Thoracic aorta (tissue), 2 donors: ENCODE measurements at regions not wholly inside any gene's neighbourhood (a gene's known extent, or its start where the extent isn't known, plus 50 kb on each side); places are given as distances from the start of the nearest gene placed in this dataset.

Experiments
- ATAC-seq: fragments of 150-250 bp; one replicate; pipeline ENCODE4 v1.8.0; 2017; ENCODE audit warnings: low read depth; ENCODE audit not compliant: insufficient number of reproducible peaks, low FRiP score
- DNase-seq: peaks from one replicate; pipeline ENCODE4 v3.0.0-alpha.2; 2020; ENCODE audit warnings: low spot score
- H3K27ac ChIP-seq, 2 donors: fragments of 200-600 bp; sonication (generic); 1 replicate in 1 of 2; 2 replicates in 1 of 2; pipeline ENCODE4 v1.5.1; 2016; ENCODE audit warnings: mild to moderate bottlenecking in 2 of 2, moderate library complexity in 2 of 2
- H3K27me3 ChIP-seq: fragments of 200-600 bp; sonication (generic); replicated peaks from 2 replicates; pipeline ENCODE4 v1.6.0; 2016; ENCODE audit warnings: mild to moderate bottlenecking; ENCODE audit not compliant: insufficient read depth
- H3K36me3 ChIP-seq: fragments of 200-600 bp; sonication (generic); one replicate; pipeline ENCODE4 v1.5.1; 2016
- H3K4me1 ChIP-seq, 2 donors: fragments of 200-600 bp; sonication (generic); 1 replicate in 1 of 2; 2 replicates in 1 of 2; pipeline versions ENCODE4 v1.5.1 to v1.6.0; 2016; ENCODE audit warnings: low read depth in 2 of 2, mild to moderate bottlenecking in 1 of 2; ENCODE audit not compliant: control insufficient read depth in 1 of 2
- H3K4me3 ChIP-seq: fragments of 200-600 bp; sonication (generic); 2 replicates; pipeline ENCODE4 v1.5.1; 2016; ENCODE audit warnings: mild to moderate bottlenecking
- H3K9me3 ChIP-seq: fragments of 200-600 bp; sonication (generic); 2 replicates; pipeline ENCODE4 v1.5.1; 2016
- TF ChIP-seq, protein P1 (sequence below): fragments of 200-600 bp; sonication (generic); IDR thresholded peaks from one replicate; pipeline ENCODE4 v1.5.1; 2019; ENCODE audit warnings: antibody characterized with exemption

DNA sequence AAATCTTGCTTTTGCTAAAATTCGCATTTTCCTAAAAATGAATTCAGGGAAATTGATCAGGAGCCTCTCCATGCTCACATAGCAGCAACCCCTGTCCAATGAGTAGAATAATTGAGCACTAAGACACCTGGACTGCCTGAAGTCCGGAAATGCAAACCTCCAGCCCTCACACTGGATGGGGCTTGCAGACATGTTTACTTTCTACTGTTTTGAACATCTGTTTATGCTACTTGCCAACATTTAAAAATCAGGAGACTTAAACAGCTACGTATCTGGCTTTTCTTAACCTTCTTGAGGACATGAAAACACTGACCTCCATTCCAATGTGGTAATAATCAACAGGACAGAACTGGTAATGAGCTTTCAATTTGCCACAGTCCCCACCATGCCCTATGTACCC lies 184.4 kb downstream of the SHOX2 start:
- Histone ChIP-seq H3K9me3 (no peaks in the 10 kb centered on the region), H3K4me3 (no peak overlapping the region), H3K27ac (no peak overlapping the region), H3K27me3 (no peaks in the 10 kb centered on the region), H3K4me1 (no peaks in the 10 kb centered on the region), H3K36me3 (no peaks in the 10 kb centered on the region)
- DNase-seq = no peak
- ATAC-seq = no peak
- TF ChIP-seq, protein P1, sequence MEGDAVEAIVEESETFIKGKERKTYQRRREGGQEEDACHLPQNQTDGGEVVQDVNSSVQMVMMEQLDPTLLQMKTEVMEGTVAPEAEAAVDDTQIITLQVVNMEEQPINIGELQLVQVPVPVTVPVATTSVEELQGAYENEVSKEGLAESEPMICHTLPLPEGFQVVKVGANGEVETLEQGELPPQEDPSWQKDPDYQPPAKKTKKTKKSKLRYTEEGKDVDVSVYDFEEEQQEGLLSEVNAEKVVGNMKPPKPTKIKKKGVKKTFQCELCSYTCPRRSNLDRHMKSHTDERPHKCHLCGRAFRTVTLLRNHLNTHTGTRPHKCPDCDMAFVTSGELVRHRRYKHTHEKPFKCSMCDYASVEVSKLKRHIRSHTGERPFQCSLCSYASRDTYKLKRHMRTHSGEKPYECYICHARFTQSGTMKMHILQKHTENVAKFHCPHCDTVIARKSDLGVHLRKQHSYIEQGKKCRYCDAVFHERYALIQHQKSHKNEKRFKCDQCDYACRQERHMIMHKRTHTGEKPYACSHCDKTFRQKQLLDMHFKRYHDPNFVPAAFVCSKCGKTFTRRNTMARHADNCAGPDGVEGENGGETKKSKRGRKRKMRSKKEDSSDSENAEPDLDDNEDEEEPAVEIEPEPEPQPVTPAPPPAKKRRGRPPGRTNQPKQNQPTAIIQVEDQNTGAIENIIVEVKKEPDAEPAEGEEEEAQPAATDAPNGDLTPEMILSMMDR = no peak

DNA sequence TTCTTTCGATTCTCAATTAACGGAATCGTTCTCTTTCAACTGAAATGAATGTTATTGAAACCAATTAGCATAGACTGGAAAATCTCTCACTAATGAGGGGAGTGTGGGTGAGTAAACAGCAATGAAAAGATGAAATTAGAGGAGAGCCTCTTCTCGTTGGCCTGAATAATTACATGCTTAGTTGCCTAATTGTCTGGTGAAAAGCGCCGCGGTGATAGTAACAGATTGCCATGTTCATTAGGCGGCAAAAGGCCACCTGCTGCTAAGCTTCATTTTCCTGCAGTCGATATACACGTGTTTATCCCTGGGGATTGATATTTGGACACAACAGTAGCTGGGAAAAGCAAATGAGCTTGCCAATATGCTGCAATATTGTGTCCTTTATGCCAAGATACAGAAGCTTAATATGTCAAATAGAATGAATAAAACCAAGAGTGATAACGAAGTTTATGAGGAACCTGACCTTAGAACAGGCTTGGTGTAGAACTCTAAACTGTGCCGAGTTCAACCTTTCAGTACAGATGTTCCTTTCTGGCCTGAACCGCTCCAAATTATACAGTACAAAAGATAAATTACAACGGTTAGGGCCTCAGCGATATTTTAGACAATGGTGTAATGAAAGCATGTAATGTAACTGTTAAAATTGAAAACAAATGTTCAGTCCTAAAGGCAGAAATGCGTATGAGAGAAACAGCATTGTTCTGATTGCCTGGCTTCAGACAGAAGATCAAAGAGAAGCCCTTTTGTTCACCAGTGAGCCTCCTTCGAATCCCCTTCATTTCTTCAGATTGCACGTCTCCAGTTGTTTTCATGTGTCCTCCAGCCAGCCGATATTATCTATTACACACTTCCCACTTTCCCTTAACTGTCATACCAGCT lies 185.2 kb downstream of the SHOX2 start:
- DNase-seq (no peak), ATAC-seq (no peak)
- Histone ChIP-seq H3K36me3 (no peaks in the 10 kb centered on the region), H3K4me1 (no peaks in the 10 kb centered on the region), H3K9me3 (no peaks in the 10 kb centered on the region), H3K27ac (no peak overlapping the region), H3K27me3 (no peaks in the 10 kb centered on the region), H3K4me3 (no peak overlapping the region)
- TF ChIP-seq, protein P1 = no peak

DNA sequence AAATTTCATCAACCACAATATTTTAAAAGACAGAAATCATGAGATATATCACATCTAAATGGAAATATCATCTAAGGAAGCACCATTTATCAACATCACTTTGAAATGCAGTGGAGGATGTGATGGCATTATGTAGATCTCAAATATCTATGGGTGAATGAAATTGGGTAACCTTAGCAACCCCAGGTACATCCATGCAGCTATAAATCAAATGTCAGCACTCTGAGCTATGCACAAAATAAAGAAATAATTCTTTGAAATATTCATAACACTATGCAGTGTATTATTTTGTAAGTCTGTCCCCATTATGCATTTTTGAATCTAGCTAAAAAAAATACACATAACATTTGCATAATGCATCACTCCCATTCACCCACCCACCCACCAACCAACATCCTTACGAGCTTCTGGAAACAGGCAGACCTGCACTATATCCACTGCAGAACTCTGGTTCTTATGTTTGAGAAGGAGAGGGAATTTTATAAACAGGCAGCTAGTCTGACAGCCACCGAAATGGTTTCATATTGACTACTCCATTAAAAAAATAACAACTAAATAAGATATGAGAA lies 186.8 kb downstream of the SHOX2 start:
- Histone ChIP-seq H3K4me1 (no peaks in the 10 kb centered on the region), H3K27me3 (no peaks in the 10 kb centered on the region), H3K9me3 (no peaks in the 10 kb centered on the region), H3K4me3 (no peak overlapping the region), H3K36me3 (no peaks in the 10 kb centered on the region), H3K27ac (no peak overlapping the region)
- DNase-seq = no peak
- no peak for ATAC-seq
- TF ChIP-seq, protein P1 = no peak

DNA sequence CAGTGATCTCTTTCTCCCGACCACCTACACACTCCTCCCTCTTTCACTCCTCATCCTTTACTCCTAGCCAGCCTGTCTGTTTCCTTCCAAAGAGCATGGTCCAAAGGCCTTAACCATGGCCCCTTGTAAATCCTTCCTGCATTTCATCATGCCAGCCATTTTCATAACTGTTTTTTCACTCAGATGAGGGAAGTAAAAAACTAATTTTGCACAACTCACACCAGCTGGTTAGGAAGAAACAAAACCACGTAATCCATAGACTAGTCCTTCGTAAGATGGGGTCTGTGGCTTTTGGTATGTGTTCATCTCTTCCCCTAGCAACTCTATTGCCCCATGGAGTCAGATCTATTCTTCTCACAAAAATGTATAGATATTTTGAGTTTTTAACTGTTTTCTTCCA lies 187.8 kb downstream of the SHOX2 start:
- no peak for DNase-seq
- Histone ChIP-seq H3K27me3 (no peaks in the 10 kb centered on the region), H3K27ac (no peak overlapping the region), H3K9me3 (no peaks in the 10 kb centered on the region), H3K36me3 (no peaks in the 10 kb centered on the region), H3K4me1 (no peaks in the 10 kb centered on the region), H3K4me3 (no peak overlapping the region)
- ATAC-seq = no peak
- TF ChIP-seq, protein P1 = no peak

DNA sequence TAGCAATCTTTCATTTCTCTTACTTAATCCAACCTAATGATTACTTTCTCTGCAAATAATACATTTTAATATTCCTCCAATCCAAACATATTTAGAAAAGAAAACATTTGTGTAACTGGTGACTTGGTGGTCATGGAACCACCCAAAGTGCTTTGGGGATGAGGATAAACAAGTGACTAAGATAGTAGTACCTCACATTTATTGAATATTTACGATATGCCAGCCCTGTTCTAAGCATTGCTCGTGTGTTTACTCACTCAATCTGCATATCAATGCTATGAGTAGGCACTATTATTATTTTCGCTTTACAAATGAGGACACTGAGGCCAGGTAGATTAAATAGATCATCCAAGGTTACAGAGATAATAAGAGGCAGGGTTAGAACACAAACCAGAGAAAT lies 189.5 kb downstream of the SHOX2 start:
- H3K27me3 ChIP-seq = no peaks in the 10 kb centered on the region
- ATAC-seq = no peak
- H3K27ac ChIP-seq = no peak overlapping the region
- no peaks in the 10 kb centered on the region for H3K36me3 ChIP-seq
- no peak overlapping the region for H3K4me3 ChIP-seq
- DNase-seq = no peak
- H3K4me1 ChIP-seq = no peaks in the 10 kb centered on the region
- no peaks in the 10 kb centered on the region for H3K9me3 ChIP-seq
- TF ChIP-seq, protein P1 = no peak
